GM18868 (cell line): ENCODE measurements at regions not wholly inside any gene's neighbourhood (a gene's known extent, or its start where the extent isn't known, plus 50 kb on each side); places are given as distances from the start of the nearest gene placed in this dataset.
"Not testable (repeated sequence)": the region's sequence is repeated elsewhere in the genome, so short reads cannot be mapped to it uniquely, and the experiment has no call there.

Experiments
- ATAC-seq: cut with Tn5 transposase; IDR thresholded peaks from one replicate; pipeline ENCODE4 v1.9.1; 2021; ENCODE audit warnings: mild to moderate bottlenecking, moderate library complexity; ENCODE audit not compliant: unreplicated experiment

DNA sequence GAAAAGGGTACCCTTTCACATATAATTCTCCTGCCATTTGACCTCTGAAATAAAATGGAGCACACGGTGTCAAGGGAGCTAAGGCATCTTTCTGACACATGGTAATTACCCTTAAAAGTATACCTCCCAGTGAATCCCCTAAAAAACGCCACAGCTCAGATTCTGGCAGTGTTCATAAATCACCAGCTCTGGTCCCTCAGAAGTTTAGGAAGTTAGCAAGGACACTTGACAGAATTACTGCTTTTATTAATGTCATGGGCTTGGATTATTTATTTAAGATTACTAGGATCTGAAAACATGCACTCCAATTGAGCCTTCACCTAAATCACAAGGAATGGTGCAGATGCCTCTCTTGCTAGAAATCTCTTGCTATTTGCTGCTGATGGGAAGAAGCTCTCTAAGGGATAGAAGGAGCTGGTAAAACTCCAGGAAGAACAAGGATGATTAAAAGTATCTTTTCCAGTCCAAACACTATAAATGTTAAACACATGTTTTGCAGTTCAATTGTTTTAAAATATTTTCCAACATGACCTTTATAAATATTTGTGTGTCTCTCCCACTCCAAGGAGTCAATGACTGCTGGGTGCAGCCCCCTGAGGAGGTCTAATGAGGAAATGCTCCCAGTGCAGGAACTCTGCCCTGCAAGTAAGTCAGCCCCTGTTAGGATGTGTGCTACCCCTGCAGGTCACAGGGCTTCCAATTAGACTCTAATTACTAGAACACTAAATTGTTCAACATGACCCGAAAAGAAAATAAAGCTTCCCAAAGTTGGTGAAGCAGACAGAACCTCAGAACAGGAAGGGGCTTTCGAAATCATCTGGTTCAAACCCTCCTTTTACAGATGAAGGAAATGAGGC is 230.3 kb downstream of the TFAP2A start:
- ATAC-seq, result no peak

DNA sequence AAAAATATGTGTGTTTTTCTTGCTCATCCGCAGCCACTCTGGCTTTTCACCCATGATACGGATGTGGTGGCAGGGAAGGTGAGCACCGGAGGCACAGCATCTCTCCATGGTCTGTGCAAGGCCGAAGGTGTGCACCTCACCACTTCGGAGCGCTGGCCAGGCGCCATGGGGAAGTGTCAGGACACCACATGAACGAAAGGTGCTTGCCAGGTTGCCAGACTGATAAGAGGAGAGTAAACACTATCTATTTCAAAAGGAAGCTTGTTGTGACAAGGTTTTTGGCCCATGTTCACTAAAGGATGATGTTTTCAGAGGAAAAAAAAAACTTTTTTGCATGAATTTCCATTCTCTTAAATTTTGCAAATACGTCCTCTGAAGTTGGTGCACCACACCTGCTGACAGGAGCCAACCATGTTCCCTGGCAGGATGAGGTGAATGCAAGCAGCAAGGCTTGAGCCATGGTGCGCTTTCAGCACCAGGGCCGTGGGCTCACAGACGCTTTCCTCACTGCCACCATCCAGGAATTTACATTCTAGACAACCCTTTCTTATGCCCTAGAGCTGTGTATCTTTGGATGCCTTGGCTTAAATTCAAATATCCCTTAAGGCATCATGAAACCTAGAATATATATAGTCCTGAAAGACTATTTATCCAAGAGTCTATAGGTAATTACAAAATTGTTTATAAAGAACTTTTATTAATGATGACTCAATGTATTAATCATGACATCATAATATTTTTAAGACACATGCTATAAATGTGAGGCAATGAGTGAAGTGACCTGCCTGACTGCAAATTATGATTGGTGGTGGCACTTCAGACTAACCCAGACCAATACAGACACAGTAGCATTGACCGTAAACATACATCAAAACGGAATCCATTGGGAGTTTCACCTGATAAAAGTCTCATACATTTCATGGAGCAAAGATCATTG is 234.5 kb downstream of the TFAP2A start:
- no peak for ATAC-seq

- no peak for ATAC-seq
Observed at GRCh38 chr6:10177704-10178103, 237.2 kb downstream of the TFAP2A start.

DNA sequence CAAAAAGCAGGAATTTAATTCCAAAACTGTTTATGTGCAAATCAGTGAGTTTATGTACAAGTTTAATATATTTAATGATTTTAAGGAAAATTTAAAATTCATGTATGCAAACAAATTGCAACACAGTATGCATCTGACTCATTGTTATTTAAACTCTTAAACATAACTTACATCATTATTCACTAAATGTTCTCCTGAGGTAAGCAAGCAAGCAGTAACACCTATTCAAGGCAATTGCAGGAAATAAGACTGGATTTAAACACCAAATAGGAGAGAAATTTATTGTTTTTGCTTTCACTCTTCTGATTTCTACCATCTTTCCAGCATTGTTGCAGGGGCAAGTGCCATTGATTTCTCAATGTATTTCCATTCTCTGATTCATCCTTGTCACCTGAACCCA is 239.5 kb downstream of the TFAP2A start:
- no peak for ATAC-seq

GRCh38 chr6:10174761-10175160 is 240.1 kb downstream of the TFAP2A start:
- no peak for ATAC-seq

DNA sequence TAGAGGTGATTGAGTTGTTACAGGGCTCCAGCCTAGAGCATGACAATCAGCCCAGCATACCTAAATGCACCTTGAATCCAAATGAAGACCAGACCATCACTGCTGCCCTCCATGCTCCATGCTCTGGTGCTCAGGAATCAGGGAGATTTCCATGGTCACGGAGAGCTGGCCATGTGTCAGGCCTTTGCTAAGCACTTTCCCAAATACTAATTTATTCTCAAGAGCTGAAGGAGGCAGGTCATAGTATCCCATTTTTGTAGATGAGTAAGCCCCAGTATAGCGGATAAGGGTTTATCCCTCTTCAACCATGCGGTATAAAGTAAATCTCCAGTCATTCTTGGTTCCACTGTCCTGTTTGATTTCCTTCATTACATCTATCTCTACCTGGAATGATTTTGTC is 240.8 kb downstream of the TFAP2A start:
- no peak for ATAC-seq

DNA sequence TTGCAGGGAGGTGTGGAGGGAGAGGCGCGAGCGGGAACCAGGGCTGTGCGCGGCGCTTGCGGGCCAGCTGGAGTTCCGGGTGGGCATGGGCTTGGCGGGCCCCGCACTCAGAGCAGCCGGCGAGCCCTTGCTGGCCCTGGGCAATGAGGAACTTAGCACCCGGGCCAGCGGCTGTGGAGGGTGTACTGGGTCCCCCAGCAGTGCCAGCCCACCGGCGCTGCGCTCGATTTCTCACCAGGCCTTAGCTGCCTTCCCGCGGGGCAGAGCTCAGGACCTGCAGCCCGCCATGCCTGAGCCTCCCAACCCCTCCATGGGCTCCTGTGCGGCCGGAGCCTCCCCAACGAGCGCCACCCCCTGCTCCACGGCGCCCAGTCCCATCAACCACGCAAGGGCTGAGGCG is 243.2 kb downstream of the TFAP2A start:
- not testable (repeated sequence) for ATAC-seq

DNA sequence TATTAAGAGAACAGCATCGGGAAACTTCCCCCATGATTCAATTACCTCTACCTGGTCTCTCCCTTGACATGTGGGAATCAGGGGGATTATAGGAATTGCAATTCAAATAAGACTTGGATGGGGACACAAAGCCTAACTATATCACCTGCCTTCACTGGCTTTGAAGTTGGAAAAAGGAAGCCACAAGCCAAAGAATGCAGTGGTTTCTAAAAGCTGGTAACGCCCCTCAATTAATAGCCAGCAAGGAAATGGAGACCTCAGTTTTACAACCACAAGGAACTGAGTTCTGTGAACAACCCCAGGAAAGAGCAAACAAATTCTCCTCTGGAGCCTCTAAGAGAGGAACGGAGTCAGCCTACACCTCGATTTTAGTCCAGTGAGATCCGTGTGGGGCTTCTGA is 244.1 kb downstream of the TFAP2A start:
- ATAC-seq, result no peak

- ATAC-seq, result no peak
Observed at GRCh38 chr6:10166031-10166430, 248.8 kb downstream of the TFAP2A start.

DNA sequence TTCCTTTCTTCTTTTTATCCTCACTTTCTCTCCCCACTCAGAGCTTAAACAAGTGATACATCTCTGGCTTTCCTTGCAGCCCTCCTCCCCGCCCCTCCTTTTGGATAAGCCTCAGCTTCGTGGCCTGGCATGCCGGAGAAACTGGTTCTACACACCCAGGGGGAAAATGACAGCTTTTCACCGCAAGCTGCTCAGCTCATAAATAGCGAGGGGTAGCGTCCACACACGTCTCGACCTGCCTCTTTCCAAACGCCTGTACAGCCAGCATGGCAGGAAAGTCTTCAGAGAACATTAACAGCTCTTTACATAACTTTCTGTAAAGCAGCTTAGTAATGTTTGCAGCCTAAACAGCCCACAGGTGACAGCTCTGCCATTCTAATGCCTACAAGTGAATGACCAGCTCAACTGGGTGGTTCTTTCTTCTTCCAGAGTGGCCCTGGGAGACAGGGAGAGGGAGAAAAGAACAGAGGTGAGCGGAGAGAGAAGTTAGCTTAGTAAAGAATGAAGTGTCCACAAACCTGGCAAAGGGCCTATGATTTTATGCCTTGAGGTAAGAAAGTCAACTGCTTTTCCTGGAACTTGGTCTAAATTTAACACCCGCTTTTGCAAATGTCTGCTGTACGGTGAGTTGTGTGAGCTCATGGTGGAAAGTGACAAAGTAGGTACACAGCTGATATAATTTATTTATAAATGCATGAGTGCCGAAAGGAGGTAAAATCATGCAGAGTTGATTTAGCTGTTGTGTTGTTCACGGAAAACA is 251.5 kb downstream of the TFAP2A start:
- ATAC-seq, result no peak

DNA sequence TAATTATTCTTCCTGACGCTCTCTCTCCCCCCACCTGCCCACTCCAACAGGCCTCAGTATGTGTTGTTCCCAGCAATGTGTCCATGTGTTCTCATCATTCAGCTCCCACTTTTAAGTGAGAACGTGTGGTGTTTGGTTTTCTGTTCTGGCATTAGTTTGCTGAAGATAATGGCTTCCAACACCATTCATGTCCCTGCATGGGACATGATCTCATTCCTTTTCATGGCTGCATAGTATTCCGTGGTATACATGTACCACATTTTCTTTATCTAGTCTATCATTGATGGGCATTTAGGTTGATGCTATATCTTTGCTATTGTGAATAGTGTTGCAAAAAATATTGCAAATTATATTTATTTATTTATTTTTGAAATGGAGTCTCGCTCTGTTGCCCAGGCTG is 258.0 kb downstream of the TFAP2A start:
- no peak for ATAC-seq

GRCh38 chr6:10154251-10154650 is 260.6 kb downstream of the TFAP2A start:
- ATAC-seq, result no peak

GRCh38 chr6:10151144-10151915 is 263.5 kb downstream of the TFAP2A start:
- no peak for ATAC-seq

DNA sequence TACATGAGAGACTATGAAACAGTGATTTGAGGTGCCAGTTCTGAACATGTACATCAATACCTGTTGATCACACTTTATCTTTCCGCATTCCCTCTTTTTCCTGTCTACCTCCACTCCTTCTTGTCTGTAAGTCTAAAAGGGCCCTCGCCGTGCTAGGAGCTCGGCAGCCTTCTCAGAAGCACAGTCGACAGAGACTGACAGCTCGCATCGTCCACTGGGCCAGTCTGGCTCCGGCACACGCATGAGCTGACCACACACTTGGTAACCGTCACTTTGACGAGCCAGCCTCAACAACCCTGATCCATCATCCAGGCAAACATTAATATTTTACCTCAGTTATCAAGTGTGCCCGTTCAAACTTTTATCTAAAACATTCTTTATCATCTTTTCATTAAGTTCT is 265.3 kb downstream of the TFAP2A start:
- no peak for ATAC-seq

GRCh38 chr6:10146715-10147451 is 268.0 kb downstream of the TFAP2A start:
- peak; percentile 99 for ATAC-seq

DNA sequence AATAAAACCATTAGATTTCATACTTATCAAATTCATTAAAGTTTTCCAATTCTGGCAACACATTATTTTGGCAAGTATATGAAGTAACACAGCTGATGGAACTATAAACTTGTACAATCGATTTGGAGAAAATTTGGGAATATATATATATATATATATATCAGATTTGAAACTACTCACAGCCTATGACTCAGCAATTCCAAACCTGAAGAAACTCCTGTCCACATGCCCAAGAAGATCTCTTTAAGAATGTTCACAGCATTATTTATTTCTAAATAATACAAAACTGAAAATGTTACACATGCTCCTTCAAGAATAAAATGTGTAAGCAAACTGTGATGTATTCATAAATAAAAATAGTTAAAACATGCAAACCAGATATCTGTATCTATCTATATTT is 270.1 kb downstream of the TFAP2A start:
- ATAC-seq, result no peak

- ATAC-seq, result no peak
Observed at GRCh38 chr6:10141746-10142443, 273.0 kb downstream of the TFAP2A start.

- no peak for ATAC-seq
Observed at GRCh38 chr6:10140824-10141223, 274.1 kb downstream of the TFAP2A start.

- no peak for ATAC-seq
Observed at GRCh38 chr6:10140136-10140535, 274.7 kb downstream of the TFAP2A start.
